HG03378 (cell line): ENCODE measurements at regions not wholly inside any gene's neighbourhood (a gene's known extent, or its start where the extent isn't known, plus 50 kb on each side); places are given as distances from the start of the nearest gene placed in this dataset.

Experiments used
- ATAC-seq: cut with Tn5 transposase; IDR thresholded peaks from one replicate; pipeline ENCODE4 v1.9.1; 2021; ENCODE audit warnings: mild to moderate bottlenecking, moderate library complexity; ENCODE audit not compliant: unreplicated experiment

GRCh38 chr2:103469800-103470199 is 708.0 kb downstream of the TMEM182 start:
- ATAC-seq: no peak

GRCh38 chr2:103484906-103485305 is 723.1 kb downstream of the TMEM182 start:
- no peak for ATAC-seq

GRCh38 chr2:103496850-103497249 is 735.0 kb downstream of the TMEM182 start:
- ATAC-seq: no peak

GRCh38 chr2:103506812-103507211 is 745.0 kb downstream of the TMEM182 start:
- ATAC-seq: no peak

- no peak for ATAC-seq
These were observed 750.6 kb downstream of the TMEM182 start for GRCh38 chr2:103512442-103512841.

GRCh38 chr2:103520547-103520946 is 758.7 kb downstream of the TMEM182 start:
- ATAC-seq: no peak

- ATAC-seq: no peak
These were observed 763.9 kb downstream of the TMEM182 start for GRCh38 chr2:103525756-103526155.

GRCh38 chr2:103526757-103527156 is 764.9 kb downstream of the TMEM182 start:
- no peak for ATAC-seq

- no peak for ATAC-seq
These were observed 765.4 kb downstream of the TMEM182 start for GRCh38 chr2:103527278-103527677.

- ATAC-seq: no peak
These were observed 768.1 kb downstream of the TMEM182 start for GRCh38 chr2:103529798-103530502.

- no peak for ATAC-seq
These were observed 790.9 kb downstream of the TMEM182 start for GRCh38 chr2:103552775-103553174.

GRCh38 chr2:103594823-103595222 is 833.0 kb downstream of the TMEM182 start:
- no peak for ATAC-seq

GRCh38 chr2:103605071-103605780 is 843.4 kb downstream of the TMEM182 start:
- ATAC-seq: no peak

- ATAC-seq: no peak
These were observed 853.8 kb downstream of the TMEM182 start for GRCh38 chr2:103615611-103616105.

- ATAC-seq: no peak
These were observed 855.1 kb downstream of the TMEM182 start for GRCh38 chr2:103616891-103617290.

GRCh38 chr2:103618112-103618511 is 856.3 kb downstream of the TMEM182 start:
- no peak for ATAC-seq

- no peak for ATAC-seq
These were observed 865.5 kb downstream of the TMEM182 start for GRCh38 chr2:103627301-103627700.

GRCh38 chr2:103638978-103639377 is 877.1 kb downstream of the TMEM182 start:
- ATAC-seq: no peak

GRCh38 chr2:103656558-103656957 is 894.7 kb downstream of the TMEM182 start:
- no peak for ATAC-seq

GRCh38 chr2:103660519-103660918 is 898.7 kb downstream of the TMEM182 start:
- ATAC-seq: no peak

GRCh38 chr2:103660947-103661346 is 899.1 kb downstream of the TMEM182 start:
- ATAC-seq: no peak

GRCh38 chr2:103664690-103665089 is 902.9 kb downstream of the TMEM182 start:
- ATAC-seq: no peak
